ELR (cell line): ENCODE measurements at regions not wholly inside any gene's neighbourhood (a gene's known extent, or its start where the extent isn't known, plus 50 kb on each side); places are given as distances from the start of the nearest gene placed in this dataset.
"Not testable (repeated sequence)": the region's sequence is repeated elsewhere in the genome, so short reads cannot be mapped to it uniquely, and the experiment has no call there.

ENCODE experiments used
- DNase-seq: peaks from one replicate; pipeline ENCODE4 v3.0.0-alpha.2; 2015; ENCODE audit warnings: low read depth

DNA sequence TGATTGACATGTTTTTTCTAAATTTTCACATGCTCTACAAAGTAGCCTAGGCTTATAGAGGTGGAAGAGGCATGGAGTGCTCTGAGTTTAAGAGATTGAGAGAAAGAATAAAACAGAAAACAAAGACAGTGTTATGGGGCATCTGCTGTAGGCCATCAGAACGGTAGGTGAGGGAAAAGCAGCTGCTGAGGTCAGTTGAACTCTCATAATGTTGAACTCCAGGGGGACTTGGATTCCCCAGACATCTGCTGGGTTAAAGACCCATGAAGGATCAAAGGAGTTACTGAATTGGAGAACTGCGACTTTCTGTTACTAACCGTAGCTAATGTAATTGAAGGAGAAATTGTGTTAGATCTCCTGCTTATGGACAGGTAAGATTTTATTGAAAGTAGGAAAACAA is 333.9 kb downstream of the TFAP2B start:
- no peak for DNase-seq

DNA sequence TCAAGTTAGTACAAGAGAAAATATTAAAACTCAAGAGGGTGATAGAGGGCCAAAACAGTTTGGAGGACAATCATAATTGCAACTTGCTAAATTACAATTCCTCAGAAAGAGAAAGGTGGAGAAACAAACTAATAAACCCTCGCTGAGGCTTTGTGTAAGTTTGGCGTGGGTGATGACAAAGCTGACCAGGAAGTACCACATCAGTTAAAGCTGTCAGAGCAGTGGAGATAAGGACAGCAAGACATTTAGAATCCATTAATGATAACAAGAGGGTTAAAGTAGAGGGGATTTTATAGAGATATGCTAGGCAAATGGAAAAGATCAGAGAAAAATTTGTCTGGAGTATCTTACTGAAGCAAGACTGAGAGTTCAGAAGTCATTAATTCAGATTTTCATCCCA is 334.4 kb downstream of the TFAP2B start:
- DNase-seq, result no peak

- DNase-seq, result not testable (repeated sequence)
Observed at GRCh38 chr6:51154925-51155324, 336.3 kb downstream of the TFAP2B start.

GRCh38 chr6:51159260-51159659 is 340.6 kb downstream of the TFAP2B start:
- not testable (repeated sequence) for DNase-seq

DNA sequence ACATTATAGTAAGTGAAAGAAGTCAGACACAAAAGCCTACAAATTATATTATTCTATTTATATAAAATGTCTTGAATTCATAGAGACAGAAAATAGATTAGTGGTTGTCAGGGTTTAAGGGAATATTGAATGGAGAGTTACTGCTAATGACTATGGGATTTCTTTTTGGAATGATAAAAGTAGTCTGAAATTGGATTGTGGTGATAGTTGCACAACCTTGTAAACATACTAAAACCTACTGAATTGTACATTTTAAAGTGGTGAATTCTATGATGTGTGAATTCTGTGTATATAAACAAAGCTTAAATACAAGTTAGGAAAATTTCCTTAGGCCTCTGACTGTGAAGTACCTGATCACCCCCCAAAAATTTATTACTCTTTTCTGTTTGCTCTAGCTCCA is 343.1 kb downstream of the TFAP2B start:
- DNase-seq, result no peak

- DNase-seq, result no peak
Observed at GRCh38 chr6:51163843-51164529, 345.3 kb downstream of the TFAP2B start.

- DNase-seq, result no peak
Observed at GRCh38 chr6:51166914-51167313, 348.2 kb downstream of the TFAP2B start.

DNA sequence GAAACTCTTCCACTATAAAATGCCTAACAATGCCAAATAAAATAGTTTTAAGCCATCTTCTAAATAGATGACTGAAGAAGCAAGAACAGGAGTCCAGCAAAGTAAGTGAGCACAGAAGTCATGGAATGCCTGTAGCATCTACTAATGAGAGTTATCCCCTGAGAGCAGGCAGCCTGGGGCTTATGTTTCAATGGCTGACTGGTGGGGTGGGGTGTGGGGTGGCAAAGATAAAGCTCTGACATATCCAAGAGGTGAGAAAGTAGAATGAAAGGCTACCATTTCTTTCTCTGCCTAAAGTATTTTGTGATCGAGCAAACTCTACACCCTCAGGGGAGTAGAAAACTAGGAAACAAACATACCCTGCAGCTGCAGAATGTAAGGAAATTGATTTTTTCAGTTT is 348.8 kb downstream of the TFAP2B start:
- DNase-seq, result no peak

DNA sequence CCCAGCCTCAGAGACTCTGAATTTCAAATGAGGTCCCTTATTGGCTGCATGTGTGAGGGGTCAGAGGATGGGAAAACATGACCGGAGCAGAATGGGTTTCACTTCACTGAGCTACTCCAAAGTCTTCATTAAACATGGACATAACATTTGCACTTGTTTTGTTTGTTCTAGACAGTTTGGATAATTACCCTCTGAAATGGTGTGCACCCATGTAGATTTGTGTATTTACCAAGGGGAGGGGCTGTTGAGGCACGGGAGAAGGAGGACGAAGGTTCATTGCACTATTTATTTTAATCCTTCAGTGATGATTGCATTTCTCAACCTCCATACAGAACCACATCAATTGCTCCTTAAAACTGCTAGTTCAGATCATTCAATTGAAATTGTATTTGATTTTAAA is 364.2 kb downstream of the TFAP2B start:
- no peak for DNase-seq

DNA sequence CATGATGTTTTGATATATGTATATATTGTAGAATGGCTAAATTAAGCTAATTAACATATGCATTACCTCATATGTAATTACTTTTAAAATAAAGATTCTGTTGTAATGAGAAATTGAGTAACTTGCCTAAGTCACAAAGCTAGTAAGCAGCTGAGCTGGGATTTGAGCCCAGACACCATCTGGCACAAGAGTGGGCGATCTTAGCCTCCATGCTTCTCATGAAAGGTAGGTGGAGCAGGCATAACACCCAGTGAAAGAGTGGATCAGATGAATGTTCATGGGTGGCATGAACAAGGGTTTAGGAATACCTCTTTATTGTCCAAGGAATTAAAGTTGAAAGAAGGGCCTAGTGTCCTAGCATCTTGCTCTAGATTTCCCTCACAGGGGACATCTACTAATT is 365.4 kb downstream of the TFAP2B start:
- no peak for DNase-seq

DNA sequence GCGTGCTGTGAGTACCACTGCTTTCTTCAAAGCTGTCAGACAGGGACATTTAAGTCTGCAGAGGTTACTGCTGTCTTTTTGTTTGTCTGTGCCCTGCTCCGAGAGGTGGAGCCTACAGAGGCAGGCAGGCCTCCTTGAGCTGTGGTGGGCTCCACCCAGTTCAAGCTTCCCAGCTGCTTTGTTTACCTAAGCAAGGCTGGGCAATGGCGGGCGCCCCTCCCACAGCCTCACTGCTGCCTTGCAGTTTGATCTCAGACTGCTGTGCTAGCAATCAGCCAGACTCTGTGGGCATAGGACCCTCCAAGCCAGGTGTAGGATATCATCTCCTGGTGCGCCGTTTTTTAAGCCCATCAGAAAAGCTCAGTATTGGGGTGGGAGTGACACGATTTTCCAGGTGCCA is 374.5 kb downstream of the TFAP2B start:
- DNase-seq, result not testable (repeated sequence)

- no peak for DNase-seq
Observed at GRCh38 chr6:51199105-51199552, 380.5 kb downstream of the TFAP2B start.

- no peak for DNase-seq
Observed at GRCh38 chr6:51199733-51200260, 381.1 kb downstream of the TFAP2B start.

GRCh38 chr6:51200676-51201075 is 382.0 kb downstream of the TFAP2B start:
- DNase-seq, result no peak

GRCh38 chr6:51202653-51203052 is 384.0 kb downstream of the TFAP2B start:
- not testable (repeated sequence) for DNase-seq

DNA sequence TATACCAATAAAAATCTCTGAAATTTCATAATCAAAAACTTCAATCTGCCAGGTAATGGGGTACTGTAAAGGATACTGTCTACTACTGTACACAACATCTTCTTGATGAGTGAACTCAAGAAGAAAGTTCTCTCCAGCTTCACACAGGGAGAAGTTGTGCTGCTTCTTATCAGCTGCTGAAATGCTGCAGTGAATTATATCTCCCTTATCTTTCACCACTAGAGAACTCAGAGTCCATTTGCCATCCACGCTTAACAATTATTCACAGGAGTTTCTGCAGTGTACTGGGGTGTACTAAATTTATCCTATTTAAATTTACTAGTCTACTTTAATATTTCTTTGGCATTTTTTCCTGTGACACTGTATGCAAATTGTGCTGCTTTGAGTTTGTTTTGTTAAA is 384.8 kb downstream of the TFAP2B start:
- no peak for DNase-seq

- DNase-seq, result not testable (repeated sequence)
Observed at GRCh38 chr6:51206686-51207085, 388.0 kb downstream of the TFAP2B start.

GRCh38 chr6:51209651-51210050 is 391.0 kb downstream of the TFAP2B start:
- no peak for DNase-seq

DNA sequence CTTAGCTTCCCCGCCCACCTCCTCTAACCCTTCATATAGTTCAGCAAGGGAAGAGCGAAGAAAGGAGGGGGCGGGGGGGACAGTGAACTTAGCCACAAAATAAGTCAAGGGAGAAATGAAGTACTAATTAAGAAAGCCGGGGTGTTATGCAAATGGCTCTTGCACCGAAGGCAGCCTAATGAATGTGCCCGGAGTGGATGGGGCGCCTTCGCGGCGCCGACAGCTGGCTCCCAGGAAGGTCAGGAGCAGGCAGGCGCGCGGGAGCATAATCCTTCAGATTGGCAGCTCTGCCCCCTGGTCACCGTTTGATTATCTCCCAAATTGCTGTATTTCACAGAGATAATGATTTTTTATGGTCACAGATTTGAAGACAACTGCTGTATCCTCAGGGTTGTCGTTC is 395.1 kb downstream of the TFAP2B start:
- no peak for DNase-seq

GRCh38 chr6:51214442-51214841 is 395.8 kb downstream of the TFAP2B start:
- DNase-seq, result no peak

GRCh38 chr6:51218181-51218580 is 399.5 kb downstream of the TFAP2B start:
- no peak for DNase-seq

GRCh38 chr6:51224580-51225240 is 406.0 kb downstream of the TFAP2B start:
- not testable (repeated sequence) for DNase-seq

DNA sequence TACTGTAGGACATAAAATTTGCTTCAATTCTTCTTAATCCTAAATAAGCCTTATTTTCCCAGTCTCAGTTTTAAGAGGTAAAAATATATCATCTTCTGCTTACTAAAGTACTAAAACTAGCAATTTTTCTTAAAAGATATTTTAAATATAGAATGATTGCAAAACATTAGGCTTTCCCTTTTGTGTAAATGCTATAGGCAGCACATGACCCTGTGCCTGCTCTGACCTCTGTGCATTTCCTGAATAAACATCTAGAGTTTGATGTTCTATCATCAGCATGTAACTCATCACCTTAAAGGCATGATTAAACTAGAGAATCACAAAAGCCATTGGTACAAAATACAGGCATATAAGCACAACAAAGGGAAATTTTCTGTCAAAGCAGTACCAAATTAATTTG is 422.7 kb downstream of the TFAP2B start:
- no peak for DNase-seq

- DNase-seq, result no peak
Observed at GRCh38 chr6:51249798-51250197, 431.1 kb downstream of the TFAP2B start.
